Endodermal cell (in vitro differentiated cells): ENCODE measurements at regions not wholly inside any gene's neighbourhood (a gene's known extent, or its start where the extent isn't known, plus 50 kb on each side); places are given as distances from the start of the nearest gene placed in this dataset.

Experiments used
- DNase-seq: peaks from one replicate; pipeline ENCODE4 v3.0.0-alpha.2; 2017
- H3K27ac ChIP-seq: 2 replicates; pipeline ENCODE4 v1.5.1; 2013; ENCODE audit warnings: mild to moderate bottlenecking, low read depth, low read length, moderate library complexity
- H3K27me3 ChIP-seq: 2 replicates; pipeline ENCODE4 v1.6.1; 2013; ENCODE audit warnings: mild to moderate bottlenecking, low read length, moderate library complexity; ENCODE audit not compliant: insufficient read depth, control insufficient read depth, poor library complexity, severe bottlenecking
- H3K36me3 ChIP-seq: 2 replicates; pipeline ENCODE4 v1.7.0; 2013; ENCODE audit warnings: mild to moderate bottlenecking, low read length, moderate library complexity; ENCODE audit not compliant: control insufficient read depth, insufficient read depth
- H3K4me1 ChIP-seq: one replicate; pipeline ENCODE4 v1.7.0; 2013; ENCODE audit warnings: low read length; ENCODE audit not compliant: control insufficient read depth, insufficient read depth
- H3K4me3 ChIP-seq: 2 replicates; pipeline ENCODE4 v1.5.1; 2013; ENCODE audit warnings: mild to moderate bottlenecking, low read length, moderate library complexity
- H3K9ac ChIP-seq: 2 replicates; pipeline ENCODE4 v1.6.1; 2013; ENCODE audit warnings: mild to moderate bottlenecking, low read length, moderate library complexity; ENCODE audit not compliant: poor library complexity, severe bottlenecking; ENCODE audit errors: extremely low read depth
- H3K9me3 ChIP-seq: 2 replicates; pipeline ENCODE4 v1.6.1; 2013; ENCODE audit warnings: mild to moderate bottlenecking, low read length, moderate library complexity; ENCODE audit not compliant: control insufficient read depth
- H3K27ac Mint-ChIP-seq: 2 replicates; pipeline ENCODE4 v1.8.0; 2020; ENCODE audit warnings: mixed read lengths
- H3K27me3 Mint-ChIP-seq: 2 replicates; pipeline ENCODE4 v1.8.0; 2021; ENCODE audit warnings: mild to moderate bottlenecking, mixed read lengths; ENCODE audit not compliant: insufficient read depth
- H3K36me3 Mint-ChIP-seq: 2 replicates; pipeline ENCODE4 v1.8.0; 2020; ENCODE audit warnings: low read depth, mixed read lengths
- H3K4me1 Mint-ChIP-seq: 2 replicates; pipeline ENCODE4 v1.8.0; 2020; ENCODE audit warnings: mixed read lengths
- H3K4me3 Mint-ChIP-seq: 2 replicates; pipeline ENCODE4 v1.8.0; 2020; ENCODE audit warnings: mild to moderate bottlenecking, moderate library complexity, mixed read lengths
- H3K9me3 Mint-ChIP-seq: 2 replicates; pipeline ENCODE4 v1.8.0; 2020; ENCODE audit warnings: mild to moderate bottlenecking, mixed read lengths
- CTCF ChIP-seq: fragments of 200-600 bp; sonication (generic); conservative IDR thresholded peaks from 2 replicates; pipeline ENCODE4 v1.5.0; 2021; ENCODE audit warnings: antibody characterized with exemption, mild to moderate bottlenecking
- WGBS, 2 experiments: methylation state at CpG; one replicate each; pipeline versions ENCODE4 v1.1.5 to v1.1.7; 2013; ENCODE audit warnings: missing lambda C conversion rate in 2 of 2, mixed read lengths in 1 of 2; ENCODE audit not compliant: insufficient coverage in 1 of 2, insufficient read length in 1 of 2; 5-methylcytosine and 5-hydroxymethylcytosine counted together

GRCh38 chr12:75773377-75773776 lies 258.2 kb downstream of the PHLDA1 start:
- Histone ChIP-seq H3K4me1 (peaks cover 5% of the 10 kb centered on the region), H3K9ac (no peak overlapping the region), H3K9me3 (no peaks in the 10 kb centered on the region), H3K36me3 (no peaks in the 10 kb centered on the region), H3K27me3 (no peaks in the 10 kb centered on the region), H3K27ac (no peak overlapping the region), H3K4me3 (no peak overlapping the region)
- Mint-ChIP-seq H3K27me3 (peaks cover under 1% of the 10 kb centered on the region), H3K27ac (no peak overlapping the region), H3K4me1 (peaks cover 9% of the 10 kb centered on the region), H3K36me3 (no peaks in the 10 kb centered on the region), H3K9me3 (no peaks in the 10 kb centered on the region), H3K4me3 (no peak overlapping the region)
- no peak for DNase-seq
- 93 to 98% methylated on average over 5 to 6 of the region's 6 CpGs for WGBS, 2 experiments
- no peak for TF ChIP-seq CTCF

GRCh38 chr12:75771023-75771422 lies 259.6 kb upstream of the KRR1 start:
- no peak overlapping the region for H3K4me3 ChIP-seq
- Mint-ChIP-seq H3K27me3 (peaks cover 2% of the 10 kb centered on the region), H3K4me3 (no peak overlapping the region), H3K4me1 (peaks cover 25% of the 10 kb centered on the region), H3K27ac (no peak overlapping the region), H3K9me3 (no peaks in the 10 kb centered on the region), H3K36me3 (no peaks in the 10 kb centered on the region)
- H3K27ac ChIP-seq: no peak overlapping the region
- peaks cover 8% of the 10 kb centered on the region for H3K4me1 ChIP-seq
- H3K9me3 ChIP-seq: no peaks in the 10 kb centered on the region
- no peaks in the 10 kb centered on the region for H3K36me3 ChIP-seq
- no peak for TF ChIP-seq CTCF
- WGBS, 2 experiments: 90 to 97% methylated on average over 2 of the region's 2 CpGs
- H3K9ac ChIP-seq: no peak overlapping the region
- H3K27me3 ChIP-seq: no peaks in the 10 kb centered on the region
- DNase-seq: no peak

- Mint-ChIP-seq H3K9me3 (no peaks in the 10 kb centered on the region), H3K4me1 (peaks cover 27% of the 10 kb centered on the region), H3K4me3 (no peak overlapping the region), H3K36me3 (no peaks in the 10 kb centered on the region), H3K27ac (no peak overlapping the region), H3K27me3 (peaks cover 2% of the 10 kb centered on the region)
- H3K9me3 ChIP-seq: no peaks in the 10 kb centered on the region
- H3K27me3 ChIP-seq: no peaks in the 10 kb centered on the region
- DNase-seq: no peak
- H3K4me3 ChIP-seq: no peak overlapping the region
- WGBS, 2 experiments: 56% methylated on average over 1 of the region's 2 CpGs; no CpG with 5 or more reads in 1 of the 2 experiments
- TF ChIP-seq CTCF: no peak
- no peaks in the 10 kb centered on the region for H3K36me3 ChIP-seq
- H3K27ac ChIP-seq: no peak overlapping the region
- H3K9ac ChIP-seq: no peak overlapping the region
- peaks cover 22% of the 10 kb centered on the region for H3K4me1 ChIP-seq
Observed at GRCh38 chr12:75767957-75768356, 256.5 kb upstream of the KRR1 start.
